GM10266 (cell line): ENCODE measurements at regions not wholly inside any gene's neighbourhood (a gene's known extent, or its start where the extent isn't known, plus 50 kb on each side); places are given as distances from the start of the nearest gene placed in this dataset.
"Not testable (repeated sequence)": the region's sequence is repeated elsewhere in the genome, so short reads cannot be mapped to it uniquely, and the experiment has no call there.

ENCODE experiments used
- DNase-seq: peaks from one replicate; pipeline ENCODE4 v3.0.0; 2012; ENCODE audit errors: extremely low spot score
- CTCF ChIP-seq: IDR thresholded peaks from 2 replicates; pipeline ENCODE4 v1.5.1; 2012; ENCODE audit warnings: mild to moderate bottlenecking, low read depth; ENCODE audit not compliant: control insufficient read depth, insufficient read depth; ENCODE audit errors: missing control alignments

- TF ChIP-seq CTCF = no peak
- DNase-seq = no peak
These were observed 956.3 kb downstream of the SLC4A3 start for GRCh38 chr2:220583725-220584124.

- TF ChIP-seq CTCF = no peak
- no peak for DNase-seq
These were observed 957.8 kb downstream of the SLC4A3 start for GRCh38 chr2:220585241-220585640.

- no peak for DNase-seq
- no peak for TF ChIP-seq CTCF
These were observed 959.6 kb downstream of the SLC4A3 start for GRCh38 chr2:220586980-220587530.

GRCh38 chr2:220588148-220588547 lies 960.7 kb downstream of the SLC4A3 start:
- no peak for DNase-seq

GRCh38 chr2:220590476-220590875 lies 963.0 kb downstream of the SLC4A3 start:
- no peak for DNase-seq
- no peak for TF ChIP-seq CTCF

More at GRCh38 chr2:220588148-220588547, 960.7 kb downstream of the SLC4A3 start:
- TF ChIP-seq CTCF = no peak

- no peak for DNase-seq
- no peak for TF ChIP-seq CTCF
These were observed 966.1 kb downstream of the SLC4A3 start for GRCh38 chr2:220593526-220593925.

GRCh38 chr2:220601674-220602073 lies 970.4 kb downstream of the EPHA4 start:
- no peak for TF ChIP-seq CTCF
- DNase-seq = no peak

- not testable (repeated sequence) for DNase-seq
These were observed 959.1 kb downstream of the EPHA4 start for GRCh38 chr2:220613004-220613403.
